DMS53 (cell line): ENCODE measurements at regions not wholly inside any gene's neighbourhood (a gene's known extent, or its start where the extent isn't known, plus 50 kb on each side); places are given as distances from the start of the nearest gene placed in this dataset.
A peak's percentile ranks its signal among the peaks of the same experiment; 100 is the strongest.

Experiments
- DNase-seq: peaks from one replicate; lab custom pipeline; 2025; lab: John Stamatoyannopoulos, UW

DNA sequence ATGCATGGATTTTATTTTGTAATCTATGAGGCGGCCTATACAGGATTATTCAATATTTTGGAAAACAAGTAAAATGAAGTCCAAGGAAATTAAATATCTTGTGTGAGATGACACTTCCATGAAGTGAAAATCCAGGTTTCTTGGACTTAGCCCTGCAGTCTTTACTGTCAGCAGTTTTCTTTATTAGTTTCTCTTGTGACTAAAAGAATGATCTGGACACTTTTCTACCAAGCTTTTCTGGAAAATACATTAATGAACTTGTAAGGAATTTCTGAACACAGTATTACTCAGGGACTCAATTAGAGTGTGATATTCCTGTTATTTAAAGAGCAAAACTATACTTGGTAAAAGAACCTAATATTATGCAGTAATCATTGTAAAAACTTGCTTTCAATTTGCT is 610.4 kb upstream of the SLC8A1 start:
- no peak for DNase-seq

DNA sequence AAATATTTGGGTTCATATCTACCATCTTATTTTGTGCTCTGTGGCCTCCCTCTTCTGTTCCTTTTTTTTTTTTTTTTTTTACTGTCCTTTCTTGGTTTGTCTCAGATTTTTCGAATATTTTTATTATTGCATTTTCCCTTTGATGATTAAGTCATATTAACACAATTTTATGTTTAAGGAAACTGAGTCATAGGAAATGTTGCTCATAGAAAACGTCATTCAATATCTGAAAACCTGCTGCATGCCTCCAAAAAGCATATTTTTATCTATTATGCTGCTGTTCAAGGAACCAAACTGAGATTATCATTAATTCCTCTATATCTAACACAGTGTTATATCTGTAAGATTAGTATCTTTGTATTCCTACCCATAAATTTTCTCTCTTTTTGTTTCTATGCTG is 614.3 kb upstream of the SLC8A1 start:
- no peak for DNase-seq

DNA sequence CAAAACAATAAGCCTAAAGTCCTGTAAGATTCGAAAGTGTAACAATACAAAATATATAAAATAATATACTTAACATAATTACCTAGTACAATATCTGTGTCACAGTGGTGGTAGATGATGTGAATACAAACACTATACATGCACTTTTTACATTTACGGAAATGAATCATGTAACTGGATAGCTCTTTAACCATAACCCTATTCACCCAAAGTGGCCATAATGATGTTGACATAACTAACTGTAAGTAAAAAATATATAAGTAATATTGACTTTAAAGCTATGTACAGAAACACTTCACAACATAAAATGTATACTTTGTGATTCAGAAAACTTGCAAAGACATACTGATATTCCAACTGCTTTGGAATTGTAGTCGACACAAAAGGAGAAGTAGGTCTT is 616.9 kb upstream of the SLC8A1 start:
- peak; percentile 88 for DNase-seq

DNA sequence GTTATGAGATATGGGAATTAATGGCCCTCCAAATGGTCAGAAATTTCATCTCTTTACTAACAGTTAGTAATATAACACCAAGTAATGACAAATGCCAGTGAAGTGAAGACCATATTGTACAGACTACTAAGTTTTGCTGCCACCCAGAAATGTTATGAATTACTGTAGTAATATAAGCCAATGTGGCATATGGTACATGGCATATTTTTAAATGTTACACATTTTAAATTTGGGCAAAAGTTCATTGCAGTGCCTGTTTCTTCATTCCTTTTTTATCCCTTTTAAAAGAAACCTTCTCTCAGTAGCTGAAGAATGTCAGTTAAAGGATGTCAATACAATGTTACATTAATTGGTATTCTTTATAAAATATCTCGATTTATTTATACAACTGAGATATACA is 626.5 kb upstream of the SLC8A1 start:
- DNase-seq = no peak

DNA sequence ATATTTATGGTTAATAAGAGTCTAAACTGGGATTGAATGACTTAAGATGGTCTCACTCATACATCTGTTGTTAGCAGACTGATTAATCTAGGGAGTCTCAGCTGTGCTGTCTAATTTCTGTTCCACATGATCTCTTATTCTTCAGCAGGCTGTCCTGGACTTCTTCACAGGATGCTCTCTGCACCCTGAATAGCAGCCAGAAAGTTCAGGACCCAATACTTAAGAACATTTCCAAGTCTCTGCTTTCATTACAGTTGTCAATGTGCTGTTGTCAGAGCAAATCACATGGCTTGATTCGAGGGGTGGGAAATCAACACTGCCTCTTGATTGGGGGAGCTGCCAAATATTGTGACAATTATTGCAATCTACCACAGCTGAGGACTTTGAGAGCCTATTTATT is 627.1 kb upstream of the SLC8A1 start:
- DNase-seq = no peak

DNA sequence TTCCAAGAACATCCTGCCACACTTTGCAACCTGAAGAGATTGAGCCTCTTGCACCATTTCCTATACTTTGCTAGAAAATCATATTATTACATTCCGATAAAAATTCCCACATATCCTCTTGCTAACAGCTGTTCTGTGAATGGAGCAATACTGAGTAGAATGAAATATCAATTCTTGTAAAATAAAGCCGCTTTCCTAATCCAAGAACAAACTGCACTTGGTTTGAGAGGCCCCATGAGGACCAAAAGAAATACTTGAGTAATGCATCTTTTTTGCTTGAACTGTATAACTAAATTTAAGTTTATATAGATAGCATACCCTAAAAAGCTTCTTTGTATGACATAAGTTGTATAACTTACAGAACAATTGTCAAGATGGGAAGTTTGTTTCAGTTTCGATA is 632.4 kb upstream of the SLC8A1 start:
- no peak for DNase-seq

DNA sequence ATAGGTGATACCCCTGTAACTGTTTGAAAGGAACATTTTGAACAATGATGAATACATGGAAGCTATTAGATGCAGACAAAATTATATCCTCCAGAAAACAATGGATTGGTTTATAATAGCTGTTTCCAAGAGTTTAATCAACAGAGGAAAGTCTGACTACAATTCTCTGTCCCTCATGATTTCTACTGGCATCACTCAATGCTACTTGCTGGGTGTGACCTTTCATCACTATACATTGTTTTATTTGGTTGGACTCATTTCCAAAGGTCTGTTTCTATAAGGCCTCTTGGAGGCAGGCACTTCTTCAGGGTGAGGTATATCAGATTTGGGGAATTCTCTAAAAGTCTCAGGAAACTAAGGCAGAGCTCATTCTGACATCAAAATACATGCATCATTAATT is 636.1 kb upstream of the SLC8A1 start:
- DNase-seq = no peak

DNA sequence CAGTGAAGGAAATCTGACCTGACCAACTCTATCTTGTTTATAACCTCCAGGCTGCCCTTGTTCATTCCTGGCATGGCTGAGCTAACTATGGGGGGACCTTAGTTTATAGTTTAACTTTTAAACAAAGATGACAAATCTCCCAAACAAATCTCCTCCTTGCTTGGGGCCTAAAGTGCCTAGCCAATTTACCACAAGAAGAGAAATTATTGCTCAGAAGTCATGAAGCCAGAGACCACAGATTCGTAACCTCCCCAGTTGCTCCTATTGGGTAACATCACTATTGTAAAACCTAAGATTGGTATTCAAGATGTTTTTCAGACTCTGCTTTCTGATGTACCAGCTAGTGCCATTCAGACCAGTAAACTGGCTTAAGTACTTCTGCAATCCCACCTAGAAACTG is 649.4 kb upstream of the SLC8A1 start:
- DNase-seq = no peak

DNA sequence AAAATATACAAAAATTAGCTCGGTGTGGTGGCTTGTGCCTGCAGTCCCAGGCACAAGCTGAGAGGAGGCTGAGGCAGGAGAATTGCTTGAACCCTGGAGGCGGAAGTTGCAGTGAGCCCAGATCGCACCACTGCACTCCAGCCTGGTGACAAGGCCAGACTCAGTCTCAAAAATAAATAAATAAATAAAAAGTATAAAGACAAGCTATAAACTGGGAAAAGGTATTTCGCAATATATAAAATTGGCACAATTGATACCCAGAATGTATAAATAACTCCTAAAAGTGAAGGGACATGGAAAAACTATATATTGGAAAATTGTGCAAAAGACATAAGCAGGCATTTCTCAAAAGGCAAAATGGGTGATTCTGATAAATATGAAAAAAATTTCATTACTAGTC is 657.9 kb upstream of the SLC8A1 start:
- DNase-seq = no peak

DNA sequence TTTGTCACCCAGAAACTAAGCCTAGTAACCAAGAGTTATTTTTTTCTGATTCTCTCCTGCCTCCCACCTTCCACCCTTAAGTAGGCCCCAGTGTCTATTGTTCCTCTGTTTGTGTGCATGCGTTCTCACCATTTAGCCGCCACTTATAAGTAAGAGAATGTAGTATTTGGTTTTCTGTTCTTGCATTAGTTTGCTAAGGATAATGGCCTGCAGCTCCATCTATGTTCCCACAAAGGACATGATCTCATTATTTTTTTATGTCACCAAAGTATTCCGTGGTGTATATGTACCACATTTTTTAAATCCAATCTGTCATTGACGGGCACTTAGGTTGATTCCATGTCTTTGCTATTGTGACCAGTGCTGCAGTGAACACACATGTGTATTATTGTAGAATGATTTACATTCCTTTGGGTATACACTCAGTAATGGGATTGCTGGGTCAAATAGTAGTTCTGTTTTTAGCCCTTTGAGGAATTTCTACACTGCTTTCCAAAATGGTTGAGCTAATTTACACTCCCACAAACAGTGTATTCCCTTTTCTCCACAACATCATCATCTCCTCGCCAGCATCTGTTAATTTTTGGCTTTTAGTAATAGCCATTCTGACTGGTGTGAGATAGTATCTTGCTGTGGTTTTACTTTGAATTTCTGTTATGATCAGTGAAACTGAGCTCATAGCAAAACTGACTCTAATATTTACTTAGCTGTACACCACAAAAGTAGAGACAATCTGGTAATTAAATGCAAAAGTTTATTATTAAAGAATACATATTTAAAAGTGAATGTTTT is 660.1 kb upstream of the SLC8A1 start:
- no peak for DNase-seq

DNA sequence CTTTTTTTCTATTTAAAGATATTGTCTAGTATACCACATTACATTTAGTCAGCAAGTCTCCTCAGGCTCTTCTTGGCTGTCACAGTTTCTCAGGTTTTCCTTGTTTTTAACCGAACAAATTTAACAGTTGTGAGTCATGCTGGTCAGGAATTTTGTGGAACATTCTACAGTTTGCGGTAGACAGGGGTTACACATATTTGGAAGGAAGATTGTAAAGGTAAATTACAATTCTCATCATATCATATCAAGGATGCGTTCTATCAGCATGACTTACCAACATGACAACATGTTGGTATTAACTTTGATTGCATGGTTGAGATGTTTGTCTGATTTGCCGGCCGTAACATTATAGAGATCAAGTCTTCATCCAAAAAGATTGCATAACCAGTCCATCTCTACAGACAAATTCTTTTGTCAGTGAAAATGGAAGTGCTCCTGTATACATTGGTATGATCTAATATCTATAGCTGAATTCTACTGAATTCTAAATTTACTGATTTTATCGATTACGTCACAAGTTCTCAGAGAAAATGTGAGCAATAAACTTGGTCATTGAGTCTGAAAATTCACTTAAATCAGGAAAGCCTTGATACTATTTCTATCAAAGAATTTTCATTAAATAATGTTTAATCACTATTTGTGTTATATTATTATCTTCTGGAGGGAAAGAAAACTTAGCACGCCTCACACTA is 664.4 kb upstream of the SLC8A1 start:
- no peak for DNase-seq

DNA sequence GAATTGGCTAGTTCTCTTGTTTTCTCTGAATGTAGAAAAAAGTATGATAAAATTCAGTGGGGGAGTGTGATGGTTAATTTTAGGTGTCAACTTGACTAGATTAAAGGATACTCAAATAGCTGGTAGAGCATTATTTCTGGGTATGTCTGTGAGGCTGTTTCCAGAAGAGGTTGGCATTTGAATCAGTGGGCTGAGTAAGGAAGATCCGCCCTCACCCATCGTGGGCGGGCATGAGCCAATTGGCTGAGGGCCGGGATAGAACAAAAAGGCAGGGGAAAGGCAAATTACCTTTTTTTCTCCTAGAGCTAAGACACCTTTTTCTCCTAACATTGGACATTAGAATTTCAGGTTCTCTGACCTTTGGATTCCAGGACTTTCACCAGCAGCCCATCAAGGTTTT is 667.6 kb upstream of the SLC8A1 start:
- DNase-seq = no peak

DNA sequence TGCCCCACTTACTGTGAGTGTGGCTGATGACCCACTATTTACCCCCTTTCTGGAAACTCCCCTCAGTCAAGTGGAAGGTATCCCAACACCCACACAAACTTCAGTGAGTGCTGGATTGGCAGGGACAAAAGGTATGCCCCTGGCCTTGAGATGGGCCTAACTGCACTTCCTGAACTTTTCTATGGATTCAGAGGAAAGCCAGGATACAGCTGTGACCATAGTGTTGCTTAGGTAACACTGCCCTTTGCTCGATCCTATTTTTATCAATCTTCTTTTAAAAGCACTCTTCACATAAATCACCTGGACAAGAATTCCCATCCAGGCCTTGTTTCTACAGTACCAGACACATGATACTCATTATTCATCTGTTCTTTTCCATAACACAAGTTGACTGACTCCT is 671.5 kb upstream of the SLC8A1 start:
- no peak for DNase-seq

DNA sequence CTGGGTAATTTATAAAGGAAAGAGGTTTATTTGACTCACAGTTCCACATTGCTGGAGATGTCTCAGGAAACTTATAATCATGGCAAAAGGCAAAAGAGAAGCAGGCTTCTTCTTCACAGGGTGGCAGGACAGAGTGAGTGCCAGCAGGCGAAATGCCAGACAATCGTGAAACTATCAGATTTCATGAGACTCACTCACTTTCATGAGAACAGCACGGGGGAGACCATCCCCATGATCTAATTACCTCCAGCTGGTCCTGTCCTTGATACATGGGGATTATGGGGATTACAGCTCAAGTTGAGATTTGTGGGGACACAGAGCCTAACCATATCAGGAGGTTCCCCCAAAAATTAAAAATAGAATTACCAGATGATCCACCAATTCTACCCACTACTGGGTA is 675.5 kb upstream of the SLC8A1 start:
- no peak for DNase-seq

DNA sequence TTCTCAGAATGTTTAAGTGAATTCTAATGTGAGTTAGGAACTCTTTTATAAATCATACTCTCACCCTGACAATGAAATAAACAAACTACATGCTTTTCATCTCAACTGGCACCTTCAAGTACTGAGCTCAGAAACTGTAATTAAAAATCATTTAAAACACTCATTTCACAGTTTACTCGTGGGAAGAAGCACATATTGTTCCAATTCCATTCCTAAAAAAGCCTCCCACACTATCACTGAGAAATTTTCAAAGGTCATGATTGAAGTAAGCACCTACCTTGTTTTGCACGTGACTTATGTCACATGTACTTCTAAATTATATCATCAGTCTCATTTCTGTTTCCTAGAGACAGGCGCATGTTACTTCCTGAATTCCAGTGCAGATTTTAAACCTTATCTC is 678.1 kb upstream of the SLC8A1 start:
- no peak for DNase-seq

DNA sequence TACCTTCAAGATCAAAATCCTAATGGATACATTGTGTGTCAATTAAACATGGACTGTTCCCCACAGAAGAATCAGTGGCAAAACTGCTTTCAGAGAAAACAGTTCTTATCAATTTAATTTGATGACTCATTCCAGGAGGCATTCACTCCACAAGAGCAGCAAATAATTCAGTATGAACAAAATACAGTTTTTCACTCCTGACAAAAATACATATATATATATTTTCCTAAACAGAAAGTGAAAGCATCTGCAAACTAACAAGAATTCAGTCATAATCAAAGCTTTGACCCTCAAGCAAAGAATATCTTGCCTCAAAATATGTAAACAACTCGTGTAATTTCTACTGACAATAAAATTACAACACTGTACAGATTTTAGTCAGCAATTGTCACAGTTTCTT is 685.1 kb upstream of the SLC8A1 start:
- no peak for DNase-seq

DNA sequence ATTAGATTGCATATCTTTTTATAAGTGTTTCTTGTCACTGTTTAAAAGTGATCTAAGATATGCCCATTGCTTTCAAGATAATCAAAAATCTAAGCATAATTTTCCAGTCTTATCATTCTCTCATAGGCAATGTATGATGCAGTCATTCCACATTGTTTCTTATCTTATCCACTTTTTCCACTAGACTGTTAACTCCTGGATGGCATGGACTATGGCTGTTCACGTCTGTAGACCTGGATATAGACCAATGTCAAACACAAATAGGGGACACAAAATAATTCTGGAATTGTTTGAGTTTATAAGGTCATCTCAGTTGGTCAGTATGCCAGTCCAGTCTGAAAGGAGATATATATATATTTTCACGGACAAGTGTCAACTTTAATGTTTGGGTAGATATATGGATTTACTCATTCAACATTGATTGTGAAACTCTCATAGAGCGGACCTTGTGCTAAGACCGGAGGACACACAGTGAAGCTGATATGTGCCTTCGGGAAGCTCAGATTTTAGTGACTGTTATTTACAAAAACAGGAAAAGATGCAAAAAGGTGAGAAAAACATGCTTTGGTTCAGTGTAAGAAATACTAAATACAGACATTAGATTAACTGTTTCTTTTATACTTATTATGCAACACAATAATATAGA is 689.4 kb upstream of the SLC8A1 start:
- no peak for DNase-seq

DNA sequence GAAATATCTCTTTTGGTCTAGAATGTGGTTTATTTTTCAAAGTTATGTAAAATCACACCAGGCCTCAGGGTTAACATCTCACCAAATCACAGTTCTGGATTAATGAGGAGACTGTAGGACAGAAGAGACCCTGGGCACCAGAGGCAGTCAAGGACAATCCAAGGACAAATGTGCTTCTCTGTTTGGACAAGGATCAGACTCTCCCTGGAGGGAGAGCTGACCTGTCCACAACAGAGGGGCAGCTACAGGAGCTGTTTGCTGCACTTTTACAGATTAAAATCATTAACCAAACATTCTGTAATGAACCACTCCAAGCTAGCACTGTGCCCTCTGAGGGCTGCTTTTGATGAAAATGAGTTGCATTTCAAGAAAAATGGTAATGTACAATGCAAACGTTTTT is 690.6 kb upstream of the SLC8A1 start:
- DNase-seq = no peak

DNA sequence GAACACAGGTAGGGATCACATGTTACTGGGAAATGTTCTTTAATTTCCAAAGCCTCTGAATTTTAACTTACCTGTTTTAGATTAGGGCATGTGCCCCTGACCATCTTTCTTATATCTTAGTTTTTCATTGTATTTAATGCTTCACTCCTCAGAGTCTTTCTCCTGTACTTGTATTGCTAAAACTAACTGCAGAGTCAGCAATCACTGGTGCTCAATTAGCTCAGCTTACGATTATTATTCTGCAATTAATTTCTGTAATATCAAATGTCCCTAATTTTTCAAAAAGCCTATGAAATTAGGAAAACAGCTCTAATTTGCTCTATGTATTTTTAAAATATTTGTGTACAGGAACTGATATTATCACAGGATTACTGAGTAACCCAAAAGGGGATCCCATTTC is 693.2 kb upstream of the SLC8A1 start:
- DNase-seq = no peak

DNA sequence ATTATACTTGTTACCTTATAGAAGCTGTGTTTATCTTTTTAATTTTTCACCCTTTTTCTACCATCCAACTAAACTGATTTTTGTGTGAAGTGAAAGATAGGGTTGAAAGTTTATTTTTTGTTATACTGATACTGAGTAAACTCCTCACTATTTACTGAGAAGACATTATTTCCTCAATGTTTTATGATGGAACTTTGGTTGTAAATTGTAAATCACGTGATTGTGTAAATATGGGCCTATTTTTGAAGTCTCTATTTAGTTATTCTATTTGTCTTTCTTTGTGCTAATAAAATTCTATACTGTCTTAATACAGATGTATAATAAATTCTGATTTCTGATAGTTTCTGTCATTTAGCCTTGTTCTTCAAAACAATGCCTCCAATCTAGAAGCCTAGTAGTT is 697.2 kb upstream of the SLC8A1 start:
- no peak for DNase-seq

DNA sequence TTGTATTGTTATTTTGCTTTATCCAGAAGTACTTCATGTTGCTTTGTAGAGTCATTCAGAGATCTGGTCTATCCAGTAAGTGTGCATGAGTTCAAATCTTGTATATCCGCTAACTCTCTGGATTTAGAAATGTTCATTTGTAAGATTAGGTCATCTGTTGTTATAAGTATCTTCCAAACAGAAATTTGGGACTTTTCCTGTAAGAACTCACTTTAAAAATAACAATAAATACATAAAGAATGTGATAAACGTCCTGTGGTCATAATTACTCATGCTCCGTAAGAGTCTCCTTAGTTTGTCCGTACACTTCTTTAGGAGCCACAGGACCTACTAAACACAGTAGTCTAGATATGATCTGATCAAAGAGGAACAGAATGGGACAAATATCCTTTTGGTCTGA is 699.9 kb upstream of the SLC8A1 start:
- DNase-seq = no peak

DNA sequence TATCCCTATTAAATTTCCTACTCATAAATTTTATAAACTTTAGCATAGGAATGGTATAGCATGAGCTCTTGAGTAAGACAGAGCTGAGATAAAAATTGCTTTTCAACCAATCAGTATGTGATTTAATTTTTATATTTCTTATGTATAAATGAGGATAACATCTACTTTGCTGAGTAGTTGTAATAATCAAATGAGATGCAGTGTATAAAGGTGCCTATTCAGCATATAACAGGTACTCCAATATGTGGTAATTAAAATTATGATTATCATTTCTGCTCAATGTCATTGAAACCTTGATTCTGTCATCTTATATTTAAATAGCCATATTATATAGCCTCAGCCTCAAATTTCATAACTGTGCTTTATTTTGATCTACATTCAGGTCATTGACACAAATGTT is 700.4 kb upstream of the SLC8A1 start:
- no peak for DNase-seq

DNA sequence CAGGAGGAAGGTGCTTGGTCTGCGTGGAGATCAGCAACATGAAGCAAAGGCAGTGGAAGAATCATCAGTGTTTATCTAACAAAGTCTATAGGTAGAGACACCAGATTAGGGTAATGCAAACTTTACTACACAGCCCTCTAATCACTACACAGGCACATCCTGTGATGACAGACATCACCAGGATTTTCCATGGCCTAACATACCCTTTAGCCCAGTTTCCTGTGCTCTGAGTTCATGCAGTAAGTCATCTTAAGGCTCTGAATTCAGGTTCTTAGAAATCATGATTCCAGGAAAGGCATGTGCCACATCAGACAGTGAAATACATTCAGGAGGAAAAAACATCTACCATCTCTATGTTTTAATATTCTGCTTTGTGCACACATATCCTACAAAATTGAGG is 708.5 kb upstream of the SLC8A1 start:
- DNase-seq = no peak

DNA sequence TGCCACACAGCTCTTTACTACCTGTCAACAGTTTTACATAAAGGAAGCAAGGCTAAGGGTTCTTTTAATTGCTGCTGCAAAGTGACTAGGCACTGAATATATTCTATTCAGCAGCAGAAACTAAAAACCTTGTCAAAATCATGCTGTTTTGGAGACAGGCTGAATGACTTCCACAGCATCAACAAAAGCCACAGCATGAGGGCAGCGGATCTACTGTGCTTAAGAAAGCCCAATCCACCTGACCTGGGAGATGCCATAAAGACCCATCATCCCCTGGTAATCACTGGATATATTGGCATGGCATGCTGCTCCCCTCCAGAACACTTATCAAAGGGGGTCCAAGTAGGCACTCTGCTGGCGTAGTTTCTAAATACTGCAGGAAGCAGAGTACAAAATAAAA is 715.1 kb upstream of the SLC8A1 start:
- no peak for DNase-seq
